Left lung (tissue), 4 donors: ENCODE measurements at regions not wholly inside any gene's neighbourhood (a gene's known extent, or its start where the extent isn't known, plus 50 kb on each side); places are given as distances from the start of the nearest gene placed in this dataset.

Source experiments
- ATAC-seq: fragments of 200-7000 bp; cut with Tn5 transposase; one replicate; pipeline ENCODE4 v1.9.1; 2020; ENCODE audit warnings: moderate library complexity
- DNase-seq, 4 donors: peaks; one replicate each; pipeline ENCODE4 v3.0.0-alpha.2; 2013 to 2020
- H3K27ac ChIP-seq, 2 donors: fragments of 200-600 bp; sonication (generic) in 1 of 2; one replicate each; pipeline versions ENCODE4 v1.5.0 to v1.8.0; 2020 to 2021
- H3K27me3 ChIP-seq, 2 donors: fragments of 200-600 bp; sonication (generic) in 1 of 2; one replicate each; pipeline versions ENCODE4 v1.5.0 to v1.8.0; 2020 to 2021
- H3K36me3 ChIP-seq, 2 donors: fragments of 200-600 bp; sonication (generic) in 1 of 2; one replicate each; pipeline versions ENCODE4 v1.5.0 to v1.8.0; 2020 to 2021
- H3K4me1 ChIP-seq, 2 donors: fragments of 200-600 bp; one replicate each; pipeline ENCODE4 v1.8.0; 2021
- H3K4me3 ChIP-seq, 2 donors: fragments of 200-600 bp; sonication (generic) in 1 of 2; one replicate each; pipeline versions ENCODE4 v1.5.0 to v1.8.0; 2020 to 2021; ENCODE audit warnings: mild to moderate bottlenecking in 1 of 2
- H3K9me3 ChIP-seq, 2 donors: fragments of 200-600 bp; sonication (generic) in 1 of 2; one replicate each; pipeline versions ENCODE4 v1.5.0 to v1.8.0; 2020 to 2021
- CTCF ChIP-seq, 2 donors: fragments of 200-600 bp; sonication (generic) in 1 of 2; IDR thresholded peaks; one replicate each; pipeline versions ENCODE4 v1.5.0 to v1.8.0; 2021; ENCODE audit warnings: antibody characterized with exemption in 2 of 2
- intact Hi-C, 2 donors: fragments of 100-400 bp; cut with DNase I; formaldehyde crosslinking; loops; one replicate each; pipeline versions ENCODE4 v1.11.2 to v1.14.2; 2022
- donor health status: DM: no; HTN: yes; CAD: no.
- donor health status: DM: no; HTN: no; CAD: no.

GRCh38 chr10:105969884-105970377 is 1194.6 kb downstream of the SORCS1 start:
- H3K9me3 ChIP-seq = no peaks in the 10 kb centered on the region
- no peak for DNase-seq
- intact Hi-C loops = no loop called here
- H3K27me3 ChIP-seq = no peaks in the 10 kb centered on the region
- TF ChIP-seq CTCF (IDR thresholded peaks at IDR 0.05) = no peak
- ATAC-seq = no peak
- H3K36me3 ChIP-seq = no peaks in the 10 kb centered on the region
- no peak overlapping the region for H3K27ac ChIP-seq
- no peaks in the 10 kb centered on the region for H3K4me1 ChIP-seq
- H3K4me3 ChIP-seq = no peak overlapping the region

- no peaks in the 10 kb centered on the region for H3K4me1 ChIP-seq
- ATAC-seq = no peak
These were observed 1195.8 kb downstream of the SORCS1 start for GRCh38 chr10:105968666-105969065.

DNA sequence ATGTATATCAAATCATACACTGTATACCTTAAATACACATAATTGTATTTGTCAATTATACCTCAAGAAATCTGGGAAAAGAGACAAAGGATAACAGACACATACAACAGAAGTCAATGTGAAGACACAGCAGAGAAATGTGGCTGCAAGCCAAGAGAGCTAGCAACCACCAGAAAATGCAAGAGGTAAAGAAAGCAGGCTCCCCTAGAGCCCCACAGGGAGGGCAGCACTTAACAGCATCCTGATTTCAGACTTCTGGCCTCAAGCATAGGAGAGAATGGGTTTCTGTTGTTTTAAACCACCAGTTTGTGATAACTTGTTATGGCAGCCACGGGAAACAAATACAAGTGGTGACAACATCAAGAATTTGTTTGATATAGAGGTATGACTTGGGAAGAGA is 1197.2 kb downstream of the SORCS1 start:
- intact Hi-C loops = no loop called here
- Histone ChIP-seq H3K4me1 (no peaks in the 10 kb centered on the region), H3K27me3 (no peaks in the 10 kb centered on the region), H3K27ac (no peak overlapping the region), H3K9me3 (no peaks in the 10 kb centered on the region), H3K36me3 (no peaks in the 10 kb centered on the region), H3K4me3 (no peak overlapping the region)
- TF ChIP-seq CTCF (IDR thresholded peaks at IDR 0.05) = no peak
- ATAC-seq (no peak), DNase-seq (no peak)

More at GRCh38 chr10:105968666-105969065, 1195.8 kb downstream of the SORCS1 start:
- Histone ChIP-seq H3K4me3 (no peak overlapping the region), H3K27ac (no peak overlapping the region), H3K36me3 (no peaks in the 10 kb centered on the region), H3K27me3 (no peaks in the 10 kb centered on the region), H3K9me3 (no peaks in the 10 kb centered on the region)
- intact Hi-C loops = no loop called here
- DNase-seq = no peak
- TF ChIP-seq CTCF (IDR thresholded peaks at IDR 0.05) = no peak

GRCh38 chr10:105965141-105965540 is 1199.4 kb downstream of the SORCS1 start:
- DNase-seq (no peak), ATAC-seq (no peak)
- H3K4me3 ChIP-seq = no peak overlapping the region
- no peaks in the 10 kb centered on the region for H3K36me3 ChIP-seq
- H3K4me1 ChIP-seq = no peaks in the 10 kb centered on the region
- no peak for TF ChIP-seq CTCF (IDR thresholded peaks at IDR 0.05)
- no peaks in the 10 kb centered on the region for H3K9me3 ChIP-seq
- no peak overlapping the region for H3K27ac ChIP-seq
- no peaks in the 10 kb centered on the region for H3K27me3 ChIP-seq
- intact Hi-C loops = no loop called here

GRCh38 chr10:105964009-105964408 is 1200.5 kb downstream of the SORCS1 start:
- H3K4me3 ChIP-seq = no peak overlapping the region
- no peak for DNase-seq

More at GRCh38 chr10:105964009-105964408, 1200.5 kb downstream of the SORCS1 start:
- H3K4me1 ChIP-seq = no peaks in the 10 kb centered on the region
- no peak for ATAC-seq
- H3K9me3 ChIP-seq = no peaks in the 10 kb centered on the region
- intact Hi-C loops = no loop called here
- TF ChIP-seq CTCF (IDR thresholded peaks at IDR 0.05) = no peak
- no peaks in the 10 kb centered on the region for H3K27me3 ChIP-seq
- no peak overlapping the region for H3K27ac ChIP-seq
- H3K36me3 ChIP-seq = no peaks in the 10 kb centered on the region
